GM10266 (cell line): ENCODE measurements at regions not wholly inside any gene's neighbourhood (a gene's known extent, or its start where the extent isn't known, plus 50 kb on each side); places are given as distances from the start of the nearest gene placed in this dataset.
A peak's percentile ranks its signal among the peaks of the same experiment; 100 is the strongest.

Experiments
- DNase-seq: peaks from one replicate; pipeline ENCODE4 v3.0.0; 2012; ENCODE audit errors: extremely low spot score
- TF ChIP-seq, protein P1 (sequence below): IDR thresholded peaks from 2 replicates; pipeline ENCODE4 v1.5.1; 2012; ENCODE audit warnings: mild to moderate bottlenecking, low read depth; ENCODE audit not compliant: control insufficient read depth, insufficient read depth; ENCODE audit errors: missing control alignments

DNA sequence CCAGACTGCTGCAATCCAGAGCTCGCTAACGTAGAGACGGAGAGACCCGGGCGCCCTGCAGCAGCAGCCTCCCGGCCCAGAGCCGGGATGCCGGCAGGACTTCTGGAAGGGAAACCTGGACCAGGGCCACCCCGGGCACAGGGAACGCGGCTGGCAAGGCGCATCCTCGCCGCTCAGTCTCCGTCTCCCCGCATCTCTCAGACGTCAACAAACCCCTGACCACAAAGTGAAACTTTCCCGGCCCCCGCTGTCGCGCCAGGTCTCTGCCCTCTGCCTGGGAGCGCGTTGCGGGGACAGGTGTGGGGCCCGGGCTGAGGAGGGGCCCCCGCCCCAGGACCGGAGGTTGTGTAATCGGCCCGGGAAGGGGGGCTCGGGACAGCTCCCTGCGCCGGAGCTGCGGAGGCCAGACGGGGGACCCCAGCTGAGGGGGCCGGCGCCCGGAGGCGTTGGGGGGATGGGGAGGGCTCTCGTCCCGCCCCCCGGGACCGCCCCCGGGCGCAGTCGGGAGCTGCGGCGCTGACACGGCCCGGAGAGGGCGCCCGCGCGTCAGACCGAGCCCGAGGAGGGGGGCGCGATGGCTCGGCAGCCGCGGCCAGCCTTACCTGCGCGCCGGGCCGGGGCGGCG is 116.6 kb upstream of the HIVEP3 start:
- TF ChIP-seq, protein P1, sequence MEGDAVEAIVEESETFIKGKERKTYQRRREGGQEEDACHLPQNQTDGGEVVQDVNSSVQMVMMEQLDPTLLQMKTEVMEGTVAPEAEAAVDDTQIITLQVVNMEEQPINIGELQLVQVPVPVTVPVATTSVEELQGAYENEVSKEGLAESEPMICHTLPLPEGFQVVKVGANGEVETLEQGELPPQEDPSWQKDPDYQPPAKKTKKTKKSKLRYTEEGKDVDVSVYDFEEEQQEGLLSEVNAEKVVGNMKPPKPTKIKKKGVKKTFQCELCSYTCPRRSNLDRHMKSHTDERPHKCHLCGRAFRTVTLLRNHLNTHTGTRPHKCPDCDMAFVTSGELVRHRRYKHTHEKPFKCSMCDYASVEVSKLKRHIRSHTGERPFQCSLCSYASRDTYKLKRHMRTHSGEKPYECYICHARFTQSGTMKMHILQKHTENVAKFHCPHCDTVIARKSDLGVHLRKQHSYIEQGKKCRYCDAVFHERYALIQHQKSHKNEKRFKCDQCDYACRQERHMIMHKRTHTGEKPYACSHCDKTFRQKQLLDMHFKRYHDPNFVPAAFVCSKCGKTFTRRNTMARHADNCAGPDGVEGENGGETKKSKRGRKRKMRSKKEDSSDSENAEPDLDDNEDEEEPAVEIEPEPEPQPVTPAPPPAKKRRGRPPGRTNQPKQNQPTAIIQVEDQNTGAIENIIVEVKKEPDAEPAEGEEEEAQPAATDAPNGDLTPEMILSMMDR: peak; percentile 75
- peak; percentile 90 for DNase-seq

DNA sequence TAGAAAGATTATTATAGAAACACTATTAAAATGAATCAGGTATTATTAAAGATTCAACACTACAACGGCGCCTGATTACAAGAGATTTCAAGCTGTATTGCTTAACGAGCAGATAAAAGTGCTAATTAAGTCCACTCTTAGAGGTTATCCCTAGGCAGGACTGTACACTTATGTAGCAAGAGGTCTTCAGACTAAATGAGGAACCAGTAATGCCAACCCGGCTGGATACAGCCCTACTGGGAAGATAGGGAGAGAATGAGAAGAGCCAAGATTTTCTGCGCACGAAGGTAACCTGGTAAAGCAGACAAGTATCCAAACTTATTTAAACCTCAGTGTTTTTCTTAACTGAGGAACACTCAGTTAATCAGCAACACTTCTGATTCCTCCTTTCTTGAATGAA is 115.7 kb upstream of the HIVEP3 start:
- no peak for DNase-seq
- TF ChIP-seq, protein P1: no peak

DNA sequence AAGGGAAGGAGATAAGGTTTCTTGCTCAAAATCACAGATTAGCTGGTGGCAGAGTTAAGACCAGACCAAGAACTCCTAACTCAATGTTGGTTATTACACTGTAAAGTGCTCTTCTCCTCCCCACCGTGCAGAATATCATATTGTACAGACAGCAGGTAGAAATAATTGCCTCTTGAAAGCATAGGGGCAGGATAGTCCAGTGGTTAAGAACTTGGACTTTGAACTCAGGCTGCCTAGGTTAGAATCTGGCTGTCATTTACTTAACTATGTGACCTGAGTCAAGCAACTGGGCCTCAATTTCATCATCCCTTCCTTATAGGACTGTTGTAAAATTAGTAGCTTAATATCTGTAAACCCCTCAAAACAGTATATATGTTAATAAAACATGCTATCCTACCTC is 114.9 kb upstream of the HIVEP3 start:
- DNase-seq: no peak
- TF ChIP-seq, protein P1: no peak

DNA sequence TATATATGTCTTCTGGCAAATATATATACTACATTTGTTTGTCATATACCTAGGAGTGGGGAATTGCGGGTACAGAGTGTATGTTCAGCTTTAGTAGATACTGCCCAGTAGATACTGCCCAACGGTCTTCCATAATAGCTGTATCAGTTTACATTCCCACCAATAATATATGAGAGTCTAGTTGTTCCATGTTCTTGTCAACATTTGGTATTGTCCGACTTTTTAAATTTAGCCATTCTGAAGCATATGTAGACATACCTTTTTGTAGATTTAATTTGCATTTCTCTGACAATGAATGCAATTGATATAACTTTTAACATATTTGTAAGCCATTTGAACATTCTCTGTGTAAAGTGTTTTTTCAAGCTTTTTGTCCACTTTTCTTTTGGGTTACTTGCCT is 99.0 kb upstream of the HIVEP3 start:
- no peak for DNase-seq
- TF ChIP-seq, protein P1: no peak

DNA sequence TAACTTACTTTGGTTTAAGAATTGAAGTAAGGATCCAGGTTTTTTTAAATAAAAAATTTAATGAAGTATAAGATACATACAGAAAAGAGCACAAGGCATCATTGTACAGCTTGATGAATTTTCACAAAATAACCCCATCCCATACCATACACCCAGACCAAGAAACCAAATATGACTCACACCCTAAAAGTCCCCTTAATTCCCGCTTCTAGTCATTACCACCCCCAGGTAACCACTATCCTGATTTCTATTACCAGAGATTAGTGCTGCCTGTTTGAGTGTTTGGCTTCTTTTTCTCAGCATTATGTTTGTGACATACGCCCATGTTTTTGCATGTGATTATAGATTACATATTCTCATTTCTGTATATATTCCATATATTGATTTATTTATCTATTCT is 98.5 kb upstream of the HIVEP3 start:
- TF ChIP-seq, protein P1: no peak

DNA sequence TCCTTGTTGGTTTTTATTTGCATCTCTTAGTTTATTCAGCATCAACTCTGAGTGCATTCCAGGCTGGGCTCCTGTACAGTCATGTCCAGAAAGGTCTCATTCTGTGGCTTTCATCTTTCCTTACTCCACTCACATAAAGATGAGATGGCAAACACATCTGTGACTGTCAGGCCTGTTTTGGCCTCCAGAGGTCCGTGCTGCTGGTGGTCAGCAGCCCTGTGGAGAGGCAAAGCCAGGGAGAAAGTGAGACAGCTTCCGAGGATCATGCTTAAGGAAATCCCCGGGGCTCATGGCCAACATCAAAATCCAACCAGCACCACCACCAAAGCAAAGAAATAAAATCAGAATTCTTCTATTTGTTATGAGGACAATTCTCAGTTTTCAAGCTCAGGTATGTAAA is 96.1 kb upstream of the HIVEP3 start:
- TF ChIP-seq, protein P1: no peak
- no peak for DNase-seq

More for the DNA sequence above, 98.5 kb upstream of the HIVEP3 start:
- DNase-seq: peak; percentile 39

DNA sequence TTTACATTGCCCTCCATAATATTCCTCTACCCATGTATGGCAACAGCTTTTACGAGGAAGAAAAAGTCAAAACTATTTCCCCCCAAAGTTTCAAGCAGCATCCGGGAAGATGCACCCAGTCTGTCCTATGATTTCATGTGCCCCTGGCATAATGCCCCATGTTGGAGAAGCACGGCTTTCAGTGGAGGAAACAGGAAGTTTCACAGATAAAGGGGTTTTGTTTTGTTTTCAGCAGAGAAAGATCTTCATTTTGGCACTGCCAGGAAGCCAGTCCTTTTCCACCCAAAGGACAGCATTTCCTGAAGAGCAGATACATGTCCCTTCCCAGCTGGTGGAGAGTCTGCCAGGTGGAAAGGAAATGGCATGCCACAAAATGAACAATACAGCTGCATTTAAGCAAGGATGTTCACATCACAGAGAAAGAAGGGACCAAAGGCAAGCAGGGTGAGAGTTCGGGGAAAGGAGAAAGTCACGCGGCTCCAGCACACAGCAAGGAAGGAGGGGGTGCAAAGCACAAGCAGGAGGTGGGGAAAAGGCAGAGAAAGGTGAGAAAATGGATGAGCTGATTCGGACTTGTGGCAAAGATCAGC is 95.3 kb upstream of the HIVEP3 start:
- DNase-seq: no peak
- TF ChIP-seq, protein P1: no peak
